ENCODE measurements at regions not wholly inside any gene's neighbourhood (a gene's known extent, or its start where the extent isn't known, plus 50 kb on each side); places are given as distances from the start of the nearest gene placed in this dataset.
A peak's percentile ranks its signal among the peaks of the same experiment; 100 is the strongest.

DNA sequence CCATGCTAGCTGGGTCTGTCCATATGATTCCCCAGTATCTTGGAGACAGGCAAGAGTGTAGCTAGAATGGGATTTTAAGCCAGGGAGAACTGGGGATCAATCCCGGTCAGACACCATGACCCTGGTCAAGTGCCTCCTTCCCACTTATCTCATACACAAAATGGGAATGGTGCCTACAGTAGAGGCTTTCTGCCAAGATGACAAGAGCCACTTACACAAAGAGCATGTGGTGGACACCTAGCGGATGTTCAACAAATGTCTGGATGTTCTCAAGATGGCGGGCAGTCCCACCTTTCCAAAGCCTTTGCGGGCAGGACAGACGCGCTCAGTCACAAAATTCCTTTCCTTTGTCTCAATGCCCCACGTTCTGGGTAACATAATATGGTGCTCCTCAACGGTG, 57.3 kb downstream of the MAF start:
- in situ Hi-C loops (cut with MboI; ENCODE audit: low pct_unique_long_range_greater_than_20kb, low sequenced_read_pairs) = no loop called here
- no peak for DNase-seq

DNA sequence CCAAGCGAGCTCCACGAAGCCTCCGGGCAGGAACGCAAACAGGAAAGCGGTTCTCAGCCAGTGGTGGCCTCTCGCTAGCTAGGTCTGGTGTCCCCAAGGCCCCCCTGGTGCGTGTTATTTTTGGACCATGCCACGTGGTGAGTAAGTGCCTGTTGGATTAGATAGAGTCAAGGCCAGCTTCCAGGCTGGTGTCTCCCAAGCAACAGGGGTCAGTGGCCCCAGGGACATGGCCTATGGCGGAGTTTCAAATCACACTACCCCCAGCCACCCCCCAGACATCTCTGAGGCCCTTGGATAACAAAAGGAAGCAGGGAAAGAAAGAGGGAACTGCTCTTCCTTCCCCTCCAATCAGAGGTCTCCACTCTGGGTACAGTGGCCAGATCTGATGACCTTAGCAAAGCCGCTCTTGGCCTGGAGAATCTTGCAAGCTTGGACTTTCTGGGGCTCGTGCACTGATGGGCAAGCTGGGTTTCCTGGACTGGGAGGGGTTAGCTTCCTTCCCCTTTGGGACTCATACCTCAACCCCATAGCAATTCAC, 58.2 kb downstream of the MAF start:
- in situ Hi-C loops (cut with MboI; ENCODE audit: low pct_unique_long_range_greater_than_20kb, low sequenced_read_pairs) = no loop called here
- no peak for DNase-seq

DNA sequence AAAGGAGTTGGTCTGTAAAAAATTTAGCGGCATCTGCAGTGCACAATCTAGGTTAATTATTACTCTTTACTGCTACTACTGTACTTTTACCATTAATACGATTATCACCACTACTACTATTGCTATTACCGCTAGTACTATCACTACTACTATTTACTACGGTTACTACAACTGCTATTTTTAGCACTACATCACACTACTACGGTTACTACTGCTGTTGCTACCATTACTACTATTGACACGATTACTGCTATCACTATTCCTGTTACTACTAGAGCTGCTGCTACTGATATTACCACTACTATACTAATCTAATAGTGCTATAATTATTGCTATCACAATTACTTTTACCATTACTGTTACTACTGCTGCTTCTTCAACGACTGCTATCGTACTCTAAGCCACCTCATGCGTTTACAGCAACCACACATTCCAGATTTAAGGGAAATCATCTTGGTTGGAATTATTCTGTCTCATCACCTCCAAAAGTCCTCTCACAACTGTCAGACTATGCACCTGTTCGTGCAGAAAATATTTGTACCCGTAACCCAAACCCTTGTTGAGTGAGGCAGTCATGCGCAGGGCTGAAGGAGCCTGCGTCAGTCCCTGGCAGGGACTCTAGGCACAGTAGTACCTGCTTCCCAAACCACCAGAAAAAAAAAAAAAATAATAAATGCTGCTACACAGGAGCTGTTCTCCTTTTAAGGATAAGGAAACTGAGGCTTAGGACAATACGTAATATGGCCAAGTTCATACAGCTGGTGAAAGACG, 59.5 kb downstream of the MAF start:
- DNase-seq = no peak
- in situ Hi-C loops (cut with MboI; ENCODE audit: low pct_unique_long_range_greater_than_20kb, low sequenced_read_pairs) = no loop called here

DNA sequence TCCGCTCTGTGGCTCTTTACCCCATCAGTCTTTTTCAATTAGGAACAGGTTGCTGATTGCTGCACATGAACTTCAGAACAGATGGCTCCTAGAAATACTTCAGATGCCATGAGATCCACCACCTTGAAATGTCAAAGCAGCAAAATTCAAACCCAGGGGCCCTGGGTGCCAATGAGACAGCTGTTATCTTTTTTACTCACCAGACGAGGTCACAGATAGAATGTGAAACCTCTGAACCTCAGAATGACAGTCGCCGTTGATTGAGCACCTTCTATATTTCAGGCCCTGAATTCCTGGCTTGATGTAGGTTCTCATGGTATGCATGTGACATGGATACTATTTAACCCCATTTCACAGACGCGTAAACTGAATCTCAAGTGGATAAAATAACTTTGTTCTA, 63.0 kb downstream of the MAF start:
- in situ Hi-C loops (cut with MboI; ENCODE audit: low pct_unique_long_range_greater_than_20kb, low sequenced_read_pairs) = no loop called here
- no peak for DNase-seq

DNA sequence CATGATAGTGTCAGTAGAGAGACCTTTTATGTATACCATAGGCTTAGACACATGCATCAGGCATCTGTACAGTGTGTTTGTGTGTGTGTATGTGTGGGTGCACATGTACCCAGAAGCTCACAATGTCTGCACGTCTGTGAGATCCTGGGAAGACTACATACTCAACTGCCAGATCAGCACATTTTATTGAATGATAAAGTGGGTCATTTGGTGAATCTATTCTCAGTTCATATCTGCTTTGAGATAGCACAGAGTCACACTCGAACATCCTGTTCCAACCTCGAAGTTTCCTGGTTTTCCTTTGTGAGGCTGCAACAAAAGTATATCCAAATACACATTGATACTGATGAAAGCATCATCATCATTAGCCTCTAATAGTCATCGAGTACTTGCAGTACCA, 63.6 kb downstream of the MAF start:
- no peak for DNase-seq
- in situ Hi-C loops (cut with MboI; ENCODE audit: low pct_unique_long_range_greater_than_20kb, low sequenced_read_pairs) = no loop called here

DNA sequence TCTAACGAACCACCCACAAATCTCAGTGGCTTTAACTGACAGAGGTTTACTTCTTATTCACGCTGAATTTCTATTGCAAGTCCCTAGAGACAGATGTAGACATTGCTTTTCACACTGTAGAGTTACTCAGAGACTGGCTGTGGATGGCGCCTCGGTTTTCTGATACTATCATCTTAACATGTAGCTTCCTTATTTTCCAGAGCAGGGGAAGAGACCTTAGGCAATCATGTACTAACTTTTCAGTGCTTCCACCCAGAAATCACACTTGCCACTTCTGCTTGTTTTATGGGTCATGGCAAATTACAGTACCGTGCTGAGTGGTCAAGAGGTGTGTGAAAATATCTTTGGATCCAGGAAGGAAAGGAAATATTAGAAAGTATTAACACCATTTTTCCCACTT, 65.4 kb downstream of the MAF start:
- no peak for DNase-seq
- in situ Hi-C loops (cut with MboI; ENCODE audit: low pct_unique_long_range_greater_than_20kb, low sequenced_read_pairs) = no loop called here

DNA sequence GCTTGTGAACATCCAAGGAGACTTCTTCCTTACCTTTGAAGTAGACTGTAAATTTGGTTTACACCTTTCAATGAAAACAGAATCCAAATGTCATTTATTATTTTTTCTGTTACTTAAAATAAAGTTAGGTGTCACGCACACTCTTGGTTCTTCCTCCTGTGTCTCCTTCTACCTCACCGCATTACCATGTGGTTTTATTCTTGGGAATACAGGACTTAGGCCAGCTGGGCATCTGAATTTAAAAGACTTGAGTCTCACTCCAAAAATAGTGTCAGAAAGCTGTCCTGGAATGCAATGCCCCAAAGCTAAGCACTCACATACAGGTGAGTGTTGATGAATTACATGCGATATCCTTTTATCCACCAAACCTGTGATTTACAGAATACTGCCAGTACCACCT, 66.4 kb downstream of the MAF start:
- in situ Hi-C loops (cut with MboI; ENCODE audit: low pct_unique_long_range_greater_than_20kb, low sequenced_read_pairs) = no loop called here
- no peak for DNase-seq

DNA sequence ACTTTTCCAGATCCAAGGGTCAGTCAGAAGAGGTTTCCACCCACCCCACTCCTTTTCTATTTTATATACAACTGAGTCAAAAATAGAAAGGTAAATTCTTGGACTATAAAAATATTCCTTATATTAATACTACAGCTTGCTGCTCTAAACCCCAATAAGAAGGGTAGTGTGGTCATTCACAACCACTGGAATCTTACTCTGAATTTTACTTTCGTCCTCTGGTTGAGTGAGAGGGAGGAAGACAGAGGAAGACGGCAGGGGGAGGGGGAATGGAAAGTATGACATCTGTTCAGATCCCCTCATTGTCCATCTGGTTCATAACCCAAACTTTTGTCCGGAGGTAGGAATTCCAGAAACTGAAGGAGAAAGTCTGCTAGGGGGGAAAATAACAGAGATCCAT, 67.2 kb downstream of the MAF start:
- in situ Hi-C loops (cut with MboI; ENCODE audit: low pct_unique_long_range_greater_than_20kb, low sequenced_read_pairs) = no loop called here

DNA sequence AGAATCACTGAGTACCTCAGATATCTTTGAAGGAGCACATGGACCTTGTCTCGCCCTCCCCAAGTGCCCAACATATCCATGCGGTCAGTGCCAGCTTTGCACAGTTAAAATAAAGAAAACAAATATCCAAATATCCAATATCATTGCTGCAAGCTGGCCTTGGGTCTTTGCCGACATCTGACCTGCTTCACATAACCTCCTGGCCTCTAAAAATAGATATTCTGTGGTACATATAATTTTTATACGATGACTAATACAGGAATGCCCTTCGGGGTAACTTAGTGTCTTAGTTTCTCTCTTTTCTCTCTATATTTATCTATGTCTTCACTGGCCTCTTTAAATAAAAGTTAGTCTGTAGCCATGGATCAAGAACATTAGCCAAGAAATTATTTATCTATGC, 67.8 kb downstream of the MAF start:
- in situ Hi-C loops (cut with MboI; ENCODE audit: low pct_unique_long_range_greater_than_20kb, low sequenced_read_pairs) = no loop called here
- DNase-seq = no peak

More for the DNA sequence above, 67.2 kb downstream of the MAF start:
- no peak for DNase-seq

DNA sequence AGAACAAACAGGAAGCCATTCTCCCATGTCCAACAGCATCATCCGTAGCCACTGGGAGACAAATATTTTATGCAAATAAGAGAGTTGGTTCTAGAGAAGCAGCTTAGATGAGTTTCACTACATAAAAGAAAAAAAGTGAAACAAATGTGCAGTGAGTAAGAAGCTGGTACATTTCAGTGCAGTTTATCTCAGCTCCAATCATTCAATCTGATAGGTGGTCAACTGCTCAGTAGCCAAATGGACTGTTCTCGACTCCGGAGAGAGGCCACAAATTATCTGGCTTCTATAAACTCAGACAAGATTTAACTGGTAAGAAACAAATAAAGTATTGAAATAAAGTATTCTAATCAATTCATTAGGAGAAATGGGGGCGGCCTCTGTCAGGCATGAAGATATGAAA, 68.3 kb downstream of the MAF start:
- in situ Hi-C loops (cut with MboI; ENCODE audit: low pct_unique_long_range_greater_than_20kb, low sequenced_read_pairs) = no loop called here
- no peak for DNase-seq

DNA sequence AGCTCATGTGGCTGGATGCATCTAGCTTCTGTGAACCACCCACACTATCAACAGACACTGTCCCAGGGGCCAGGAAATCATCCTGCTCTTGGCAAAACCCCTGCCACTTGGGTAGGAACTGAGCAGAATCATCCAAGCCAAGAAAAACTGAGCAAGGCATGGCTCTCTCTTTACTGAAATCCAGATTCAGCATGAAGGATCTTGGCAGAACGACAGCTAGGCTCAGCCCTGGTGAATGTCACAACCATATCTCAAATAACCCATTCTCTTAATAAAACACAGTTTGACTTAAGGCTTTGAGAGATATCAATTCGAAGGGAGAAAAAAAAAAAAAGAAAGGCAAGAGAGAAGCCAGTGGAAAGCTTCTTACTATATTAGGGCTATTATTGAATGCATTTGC, 72.2 kb downstream of the MAF start:
- in situ Hi-C loops (cut with MboI; ENCODE audit: low pct_unique_long_range_greater_than_20kb, low sequenced_read_pairs) = no loop called here
- DNase-seq = no peak

DNA sequence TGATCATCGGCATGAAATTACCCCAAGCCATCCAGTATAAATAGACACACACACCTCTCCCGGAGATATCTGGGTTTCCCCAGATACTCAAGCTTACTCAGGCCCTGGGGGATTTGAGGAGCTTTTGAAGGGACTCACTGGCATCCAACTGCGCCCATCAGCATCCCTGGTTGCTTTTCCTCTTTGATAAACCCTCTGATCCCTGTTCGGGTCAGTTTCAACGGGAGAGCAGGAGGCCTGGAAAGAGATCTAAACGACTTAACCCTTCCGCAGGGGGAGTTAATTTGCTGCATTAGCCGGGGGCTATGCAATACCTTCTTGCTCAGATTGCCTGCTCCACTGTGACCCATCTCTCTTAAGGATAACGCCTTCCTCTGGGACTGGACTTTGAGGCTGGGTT, 76.6 kb downstream of the MAF start:
- DNase-seq = no peak
- in situ Hi-C loops (cut with MboI; ENCODE audit: low pct_unique_long_range_greater_than_20kb, low sequenced_read_pairs) = no loop called here

DNA sequence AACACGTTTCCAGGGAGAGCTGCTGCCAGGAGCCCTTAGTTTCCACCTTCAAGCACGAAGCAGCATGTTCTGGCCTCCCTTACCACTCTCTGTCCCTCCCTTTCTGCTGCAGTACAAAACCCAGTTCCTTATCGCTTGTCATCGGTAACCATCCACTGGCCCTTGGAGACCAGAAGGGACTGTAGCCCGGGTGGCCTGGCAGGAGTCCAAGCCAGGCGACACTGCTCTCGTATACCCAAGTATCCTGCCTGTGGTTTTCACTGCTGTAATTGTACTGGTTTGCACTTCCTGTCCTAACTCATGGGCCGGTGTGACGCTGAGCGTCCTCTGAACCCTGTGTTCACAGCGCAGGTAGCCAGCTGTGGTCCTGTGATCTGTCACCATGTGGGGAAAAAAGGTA, 81.1 kb downstream of the MAF start:
- in situ Hi-C loops (cut with MboI; ENCODE audit: low pct_unique_long_range_greater_than_20kb, low sequenced_read_pairs) = no loop called here
- peak; percentile 26 for DNase-seq

DNA sequence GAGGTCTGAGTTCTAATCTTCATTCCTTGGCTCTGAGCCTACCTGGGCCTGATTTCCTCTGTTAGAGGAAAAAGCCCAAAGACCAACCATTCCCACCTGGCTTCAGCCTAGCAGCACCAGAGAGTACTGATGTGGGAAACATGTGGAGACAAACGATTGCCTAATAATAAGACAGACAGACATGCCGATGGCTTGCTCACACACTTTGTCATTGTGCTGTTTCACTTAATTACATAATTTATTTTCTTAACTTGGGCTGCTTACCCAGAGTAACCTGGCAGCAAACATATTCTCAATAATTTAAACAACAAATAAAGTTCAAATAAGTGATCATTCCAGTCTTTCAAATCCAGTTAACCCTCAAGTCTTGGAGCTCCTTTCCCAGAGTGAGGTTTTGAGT, 83.4 kb downstream of the MAF start:
- in situ Hi-C loops (cut with MboI; ENCODE audit: low pct_unique_long_range_greater_than_20kb, low sequenced_read_pairs) = no loop called here
- DNase-seq = no peak

DNA sequence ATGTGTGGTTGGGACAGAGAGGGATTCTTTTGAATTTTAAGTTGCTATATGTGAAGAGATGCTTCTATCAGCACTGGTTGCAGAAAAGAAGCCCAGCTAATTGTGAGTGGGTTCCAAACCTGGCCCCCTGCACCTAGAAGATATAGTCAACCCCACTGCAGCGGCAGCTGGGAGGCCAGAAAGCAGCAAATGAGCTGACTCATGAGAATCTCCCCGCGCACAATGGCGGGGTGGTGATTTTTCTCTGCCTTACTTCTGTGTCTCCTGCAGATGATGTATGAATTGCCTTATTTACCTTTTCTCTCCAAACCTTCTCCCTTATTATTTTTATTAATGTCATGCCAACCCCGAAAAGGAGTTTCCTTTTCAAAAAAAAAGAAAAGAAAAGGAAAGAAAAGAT, 89.7 kb downstream of the MAF start:
- in situ Hi-C loops (cut with MboI; ENCODE audit: low pct_unique_long_range_greater_than_20kb, low sequenced_read_pairs) = no loop called here
- no peak for DNase-seq

DNA sequence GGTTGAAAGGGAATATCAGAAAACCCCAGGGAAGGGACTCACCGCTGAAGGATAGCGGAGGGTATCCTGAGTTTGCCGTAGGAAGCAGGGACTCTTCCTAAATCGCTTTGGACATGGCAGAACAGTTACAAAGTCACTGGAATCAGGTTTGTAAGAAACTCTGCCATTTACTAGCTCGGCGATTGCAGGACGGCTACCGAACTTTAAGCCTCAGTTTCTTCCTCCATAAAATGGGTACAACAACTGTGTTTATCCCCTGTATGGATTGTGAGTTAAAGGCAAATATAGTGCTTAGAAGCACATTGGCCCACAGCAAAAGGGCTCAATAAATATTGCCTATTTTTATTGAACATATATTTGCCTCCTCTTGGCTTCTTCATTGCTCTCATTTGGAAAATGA, 90.6 kb downstream of the MAF start:
- in situ Hi-C loops (cut with MboI; ENCODE audit: low pct_unique_long_range_greater_than_20kb, low sequenced_read_pairs) = no loop called here
- no peak for DNase-seq

DNA sequence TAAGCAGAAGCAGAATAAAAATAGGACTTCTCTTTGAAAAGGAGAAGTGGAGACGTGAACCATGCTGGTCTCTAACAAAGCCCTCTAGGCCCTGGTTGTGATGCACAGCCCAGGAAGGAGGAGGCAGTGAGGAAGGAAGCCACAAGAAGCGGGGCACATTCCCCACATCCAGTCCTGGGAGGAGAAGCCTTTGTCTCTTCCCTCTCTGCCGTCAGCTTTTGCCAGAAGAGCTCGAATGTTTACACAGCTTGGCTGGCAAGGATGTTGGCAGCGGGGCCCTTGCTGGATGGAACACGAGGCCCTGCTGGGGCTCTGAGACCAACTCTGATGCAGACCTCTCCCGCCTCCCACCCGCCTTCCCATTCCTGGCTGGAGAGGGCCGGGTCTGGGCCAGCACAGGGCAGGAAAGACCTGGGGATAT, 91.3 kb downstream of the MAF start:
- DNase-seq = peak; percentile 3
- in situ Hi-C loops (cut with MboI; ENCODE audit: low pct_unique_long_range_greater_than_20kb, low sequenced_read_pairs) = no loop called here

DNA sequence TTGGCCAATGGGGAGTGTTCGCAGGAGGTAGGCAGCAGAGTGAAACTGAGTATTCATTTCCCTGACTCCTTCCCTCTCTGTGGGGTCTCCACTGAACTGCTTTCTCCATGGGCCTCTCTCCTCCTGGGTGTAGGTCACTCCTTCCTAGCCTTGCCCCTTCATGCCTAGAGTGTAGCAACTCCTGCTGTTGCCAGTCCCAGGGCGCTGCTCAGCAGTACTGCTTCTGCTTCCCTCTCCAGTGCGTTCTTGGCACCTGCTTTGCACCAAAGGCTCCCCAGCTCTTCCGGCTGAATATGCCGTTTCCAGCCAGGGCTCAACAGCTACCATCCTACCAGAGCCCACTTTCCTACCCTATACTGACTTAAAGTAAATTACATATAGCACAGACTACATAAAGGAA, 92.2 kb downstream of the MAF start:
- in situ Hi-C loops (cut with MboI; ENCODE audit: low pct_unique_long_range_greater_than_20kb, low sequenced_read_pairs) = no loop called here
- no peak for DNase-seq

DNA sequence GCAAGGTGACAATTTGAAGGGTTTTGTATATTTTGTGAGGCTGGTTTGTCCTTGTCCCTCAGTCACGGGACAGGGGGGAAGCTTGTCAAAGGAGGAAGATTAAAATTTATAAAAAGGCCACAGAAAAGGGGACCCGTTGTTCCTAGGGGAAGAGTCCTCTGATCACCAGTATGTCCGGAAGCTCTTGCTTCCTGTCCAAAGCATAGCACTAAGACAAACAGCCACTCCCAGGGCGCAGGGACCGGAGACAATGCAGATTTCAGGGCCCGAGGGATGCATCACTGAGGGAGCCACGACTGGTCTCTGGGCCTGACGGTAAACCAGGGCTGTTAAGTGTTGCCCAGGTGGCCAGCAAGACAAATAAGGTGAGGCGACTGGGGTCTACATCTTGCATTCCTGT, 95.2 kb downstream of the MAF start:
- no peak for DNase-seq
- in situ Hi-C loops (cut with MboI; ENCODE audit: low pct_unique_long_range_greater_than_20kb, low sequenced_read_pairs) = no loop called here

DNA sequence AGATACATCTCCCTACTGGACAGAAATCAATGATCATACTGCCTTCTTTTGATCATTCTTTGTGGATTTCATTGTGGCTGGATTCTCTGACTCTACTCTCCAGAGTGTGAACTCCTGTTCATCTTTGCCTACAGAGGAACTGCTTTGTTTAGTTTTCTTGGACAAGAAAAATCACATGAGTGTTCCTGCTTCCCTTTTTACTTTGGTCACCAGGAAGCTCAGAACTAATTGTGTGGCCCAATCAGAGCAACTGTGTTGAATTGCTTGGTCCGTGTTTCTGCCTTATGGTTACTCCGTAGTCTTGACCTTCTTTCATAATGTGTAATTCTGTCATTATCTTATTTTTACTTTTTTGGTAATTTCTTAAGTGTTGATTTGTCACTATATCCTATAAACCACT, 97.0 kb downstream of the MAF start:
- in situ Hi-C loops (cut with MboI; ENCODE audit: low pct_unique_long_range_greater_than_20kb, low sequenced_read_pairs) = no loop called here
- no peak for DNase-seq

DNA sequence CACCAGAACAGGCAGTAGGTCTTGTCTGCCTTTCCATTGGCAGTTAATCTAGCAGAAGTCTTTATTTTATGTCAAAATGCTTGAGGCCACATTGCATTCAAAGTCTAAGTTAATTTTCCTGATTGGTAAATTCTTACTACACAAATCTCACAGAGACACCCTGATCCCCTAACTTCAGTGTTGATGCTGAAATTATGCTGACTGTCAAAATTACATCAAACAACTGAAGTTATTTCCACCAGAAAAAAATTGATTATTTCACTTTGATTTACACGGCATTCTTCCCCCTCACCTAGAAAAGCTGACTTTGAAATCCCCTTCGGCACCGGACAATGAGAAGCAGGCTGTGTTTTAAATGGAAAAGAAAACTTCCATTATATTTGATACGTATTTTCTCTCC, 99.1 kb downstream of the MAF start:
- no peak for DNase-seq
- in situ Hi-C loops (cut with MboI; ENCODE audit: low pct_unique_long_range_greater_than_20kb, low sequenced_read_pairs) = no loop called here
